NCI-H2227 (cell line): ENCODE measurements at regions not wholly inside any gene's neighbourhood (a gene's known extent, or its start where the extent isn't known, plus 50 kb on each side); places are given as distances from the start of the nearest gene placed in this dataset.
"Not testable (repeated sequence)": the region's sequence is repeated elsewhere in the genome, so short reads cannot be mapped to it uniquely, and the experiment has no call there.

Source experiments
- DNase-seq: peaks from one replicate; lab custom pipeline; 2025; ENCODE audit not compliant: unreplicated experiment; lab: John Stamatoyannopoulos, UW

GRCh38 chr7:10648289-10648688, 325.4 kb upstream of the PHF14 start:
- DNase-seq = no peak

- DNase-seq = not testable (repeated sequence)
Observed at GRCh38 chr7:10649120-10649519, 324.6 kb upstream of the PHF14 start.

- DNase-seq = no peak
Observed at GRCh38 chr7:10655031-10655430, 318.6 kb upstream of the PHF14 start.

- no peak for DNase-seq
Observed at GRCh38 chr7:10657201-10657600, 316.5 kb upstream of the PHF14 start.

GRCh38 chr7:10657837-10658236, 315.8 kb upstream of the PHF14 start:
- DNase-seq = no peak

GRCh38 chr7:10662491-10662890, 311.2 kb upstream of the PHF14 start:
- no peak for DNase-seq

- no peak for DNase-seq
Observed at GRCh38 chr7:10662982-10663884, 310.4 kb upstream of the PHF14 start.

- DNase-seq = no peak
Observed at GRCh38 chr7:10672186-10672585, 301.5 kb upstream of the PHF14 start.

GRCh38 chr7:10677211-10677610, 296.5 kb upstream of the PHF14 start:
- no peak for DNase-seq

- DNase-seq = no peak
Observed at GRCh38 chr7:10677668-10678232, 295.9 kb upstream of the PHF14 start.

- DNase-seq = no peak
Observed at GRCh38 chr7:10684606-10685005, 289.1 kb upstream of the PHF14 start.

GRCh38 chr7:10685040-10685439, 288.6 kb upstream of the PHF14 start:
- DNase-seq = no peak

GRCh38 chr7:10688544-10688943, 285.1 kb upstream of the PHF14 start:
- no peak for DNase-seq

- no peak for DNase-seq
Observed at GRCh38 chr7:10696064-10696463, 277.6 kb upstream of the PHF14 start.

GRCh38 chr7:10703059-10703458, 270.6 kb upstream of the PHF14 start:
- DNase-seq = no peak

- no peak for DNase-seq
Observed at GRCh38 chr7:10703981-10704380, 269.7 kb upstream of the PHF14 start.

- no peak for DNase-seq
Observed at GRCh38 chr7:10704653-10705052, 269.0 kb upstream of the PHF14 start.

- no peak for DNase-seq
Observed at GRCh38 chr7:10706875-10707493, 266.7 kb upstream of the PHF14 start.

- no peak for DNase-seq
Observed at GRCh38 chr7:10707519-10707918, 266.2 kb upstream of the PHF14 start.

- DNase-seq = peak; percentile 54
Observed at GRCh38 chr7:10708447-10708846, 265.2 kb upstream of the PHF14 start.

- DNase-seq = no peak
Observed at GRCh38 chr7:10718768-10719167, 254.9 kb upstream of the PHF14 start.

GRCh38 chr7:10720042-10720441, 253.6 kb upstream of the PHF14 start:
- DNase-seq = no peak
